ENCODE measurements at regions not wholly inside any gene's neighbourhood (a gene's known extent, or its start where the extent isn't known, plus 50 kb on each side); places are given as distances from the start of the nearest gene placed in this dataset.

GRCh38 chr18:37721544-37722522 is 156.2 kb upstream of the CELF4 start:
- H3K27ac ChIP-seq, result no peak overlapping the region
- no peak for DNase-seq (ENCODE audit: low read depth, low spot score)

GRCh38 chr18:37720663-37721062 is 155.1 kb upstream of the CELF4 start:
- DNase-seq (ENCODE audit: low read depth, low spot score), result no peak
- no peak overlapping the region for H3K27ac ChIP-seq

- no peak overlapping the region for H3K27ac ChIP-seq
- no peak for DNase-seq (ENCODE audit: low read depth, low spot score)
Observed at GRCh38 chr18:37717656-37718055, 152.1 kb upstream of the CELF4 start.

- H3K27ac ChIP-seq, result no peak overlapping the region
- DNase-seq (ENCODE audit: low read depth, low spot score), result no peak
Observed at GRCh38 chr18:37717098-37717497, 151.5 kb upstream of the CELF4 start.

GRCh38 chr18:37716106-37716735 is 150.6 kb upstream of the CELF4 start:
- no peak overlapping the region for H3K27ac ChIP-seq
- DNase-seq (ENCODE audit: low read depth, low spot score), result no peak

GRCh38 chr18:37714691-37715090 is 149.1 kb upstream of the CELF4 start:
- no peak overlapping the region for H3K27ac ChIP-seq
- no peak for DNase-seq (ENCODE audit: low read depth, low spot score)

- no peak overlapping the region for H3K27ac ChIP-seq
- peak; percentile 12 for DNase-seq (ENCODE audit: low read depth, low spot score)
Observed at GRCh38 chr18:37712776-37713175, 147.2 kb upstream of the CELF4 start.

- H3K27ac ChIP-seq, result no peak overlapping the region
Observed at GRCh38 chr18:37711766-37712505, 146.3 kb upstream of the CELF4 start.

GRCh38 chr18:37710726-37711125 is 145.1 kb upstream of the CELF4 start:
- no peak for DNase-seq (ENCODE audit: low read depth, low spot score)
- H3K27ac ChIP-seq, result no peak overlapping the region

More at GRCh38 chr18:37711766-37712505, 146.3 kb upstream of the CELF4 start:
- no peak for DNase-seq (ENCODE audit: low read depth, low spot score)

GRCh38 chr18:37709740-37710139 is 144.1 kb upstream of the CELF4 start:
- no peak for DNase-seq (ENCODE audit: low read depth, low spot score)
- no peak overlapping the region for H3K27ac ChIP-seq

GRCh38 chr18:37705016-37705415 is 139.4 kb upstream of the CELF4 start:
- no peak for DNase-seq (ENCODE audit: low read depth, low spot score)
- H3K27ac ChIP-seq, result no peak overlapping the region

- no peak overlapping the region for H3K27ac ChIP-seq
- no peak for DNase-seq (ENCODE audit: low read depth, low spot score)
Observed at GRCh38 chr18:37702841-37703240, 137.2 kb upstream of the CELF4 start.

- no peak for DNase-seq (ENCODE audit: low read depth, low spot score)
- H3K27ac ChIP-seq, result no peak overlapping the region
Observed at GRCh38 chr18:37701967-37702366, 136.4 kb upstream of the CELF4 start.

GRCh38 chr18:37698508-37699040 is 133.0 kb upstream of the CELF4 start:
- H3K27ac ChIP-seq, result no peak overlapping the region
- no peak for DNase-seq (ENCODE audit: low read depth, low spot score)

- no peak overlapping the region for H3K27ac ChIP-seq
- DNase-seq (ENCODE audit: low read depth, low spot score), result no peak
Observed at GRCh38 chr18:37694516-37694915, 128.9 kb upstream of the CELF4 start.

GRCh38 chr18:37691162-37691561 is 125.6 kb upstream of the CELF4 start:
- no peak for DNase-seq (ENCODE audit: low read depth, low spot score)

GRCh38 chr18:37689841-37690240 is 124.2 kb upstream of the CELF4 start:
- no peak for DNase-seq (ENCODE audit: low read depth, low spot score)
- H3K27ac ChIP-seq, result no peak overlapping the region

More at GRCh38 chr18:37691162-37691561, 125.6 kb upstream of the CELF4 start:
- no peak overlapping the region for H3K27ac ChIP-seq

- no peak for DNase-seq (ENCODE audit: low read depth, low spot score)
- H3K27ac ChIP-seq, result no peak overlapping the region
Observed at GRCh38 chr18:37684590-37684989, 119.0 kb upstream of the CELF4 start.

GRCh38 chr18:37684183-37684582 is 118.6 kb upstream of the CELF4 start:
- no peak for DNase-seq (ENCODE audit: low read depth, low spot score)
- no peak overlapping the region for H3K27ac ChIP-seq

- DNase-seq (ENCODE audit: low read depth, low spot score), result no peak
- no peak overlapping the region for H3K27ac ChIP-seq
Observed at GRCh38 chr18:37680911-37681310, 115.3 kb upstream of the CELF4 start.
